Endometrial microvascular endothelial cells (primary cell): ENCODE measurements at regions not wholly inside any gene's neighbourhood (a gene's known extent, or its start where the extent isn't known, plus 50 kb on each side); places are given as distances from the start of the nearest gene placed in this dataset.

ENCODE experiments used
- in situ Hi-C: cut with HindIII; loops from 2 replicates; pipeline ENCODE4 v1.10.0; 2017; ENCODE audit warnings: low sequenced_read_pairs, low pct_unique_long_range_greater_than_20kb; ENCODE audit errors: inconsistent ontology term

DNA sequence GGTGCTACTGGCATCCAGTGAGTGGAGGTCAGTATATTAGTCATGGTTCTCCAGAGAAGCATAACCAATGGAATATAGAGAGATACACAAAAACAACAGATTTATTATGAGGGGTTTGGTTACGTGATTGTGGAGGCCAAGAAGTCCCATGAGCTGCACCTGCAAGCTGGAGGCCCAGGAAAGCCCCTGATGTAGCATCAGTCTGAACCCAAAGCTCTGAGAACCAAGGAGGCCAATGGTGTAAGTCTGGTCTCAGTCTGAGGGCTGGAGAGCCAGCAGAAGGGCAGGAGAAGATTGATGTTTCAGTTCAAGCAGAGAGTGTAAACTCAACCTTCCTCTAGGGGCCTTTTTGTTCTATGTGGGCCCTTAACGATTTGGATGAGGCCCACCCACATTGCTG, 144.1 kb downstream of the KLF13 start:
- in situ Hi-C loops = loop anchor here (10.0 kb wide), 1 partner anchor 256 kb away; no protein-coding TSS in a partner anchor

DNA sequence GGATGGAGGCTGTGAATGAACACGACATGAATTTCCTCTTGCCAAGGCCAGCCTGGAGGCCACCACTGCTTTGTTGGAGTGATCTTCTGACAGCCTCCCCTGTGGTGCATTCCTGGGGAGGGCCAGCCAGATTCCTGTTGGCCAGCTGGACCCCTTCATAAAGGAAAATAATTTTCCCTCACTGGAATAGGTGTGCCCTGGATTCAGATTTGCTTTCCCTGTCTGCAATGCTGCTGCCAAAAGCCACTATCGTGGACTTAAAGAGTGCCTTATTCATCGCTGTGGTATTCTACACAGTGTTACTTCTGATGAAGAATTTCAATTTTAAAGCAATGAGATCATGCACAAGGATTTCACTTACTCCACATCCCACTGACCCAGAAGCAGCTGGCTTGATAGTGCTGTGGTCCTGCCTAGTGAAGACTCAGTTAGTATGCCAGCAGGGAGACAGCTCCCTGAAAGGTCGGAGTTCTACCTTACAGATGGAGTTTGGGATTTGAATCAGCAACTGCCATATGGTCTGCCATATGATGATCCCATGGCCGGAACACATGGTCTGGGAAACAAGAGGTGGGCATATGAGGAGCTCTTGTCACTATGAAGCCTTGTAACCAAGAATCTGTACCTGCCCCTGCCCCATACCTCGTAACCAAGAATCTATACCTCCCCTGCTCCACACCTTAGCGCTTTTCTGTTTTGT, 145.2 kb downstream of the KLF13 start:
- in situ Hi-C loops = loop anchor here (10.0 kb wide), 1 partner anchor 257 kb away; no protein-coding TSS in a partner anchor

DNA sequence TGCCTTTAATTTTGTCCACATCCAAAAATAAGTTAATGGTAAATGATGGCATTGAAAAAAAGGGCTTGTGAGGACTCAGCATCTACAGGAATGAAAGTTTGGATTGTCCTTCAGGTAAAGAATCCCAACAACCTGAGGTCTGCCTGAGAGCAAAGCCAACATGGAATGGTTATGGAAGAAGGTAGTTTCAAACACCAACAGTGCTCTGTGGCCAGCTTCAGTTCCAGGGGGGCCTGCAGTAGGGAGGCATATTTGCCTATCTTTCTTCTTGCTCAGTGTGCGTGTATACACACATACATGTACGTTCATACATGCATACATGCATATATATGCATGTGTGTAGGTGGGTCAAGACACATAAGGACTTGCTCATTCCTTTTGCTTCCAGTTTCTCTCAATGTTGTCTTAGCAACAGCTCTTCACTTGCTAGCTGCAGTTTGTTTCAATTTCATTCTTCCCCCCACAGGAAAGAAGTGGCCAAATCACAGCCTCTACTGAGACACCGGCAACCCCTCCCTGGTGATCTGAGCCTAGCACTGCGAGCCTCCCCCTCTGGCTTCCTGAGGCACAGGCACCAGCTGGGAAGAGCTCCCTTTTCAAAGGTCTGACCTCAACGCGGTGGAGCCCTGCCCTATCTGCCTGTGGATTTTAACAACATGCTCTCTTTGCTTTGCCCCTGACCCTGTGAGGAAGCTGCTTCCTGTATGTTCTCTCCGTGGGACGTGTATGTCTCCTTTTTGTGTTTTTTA, 146.2 kb downstream of the KLF13 start:
- in situ Hi-C loops = loop anchor here (10.0 kb wide), 1 partner anchor 258 kb away; no protein-coding TSS in a partner anchor

DNA sequence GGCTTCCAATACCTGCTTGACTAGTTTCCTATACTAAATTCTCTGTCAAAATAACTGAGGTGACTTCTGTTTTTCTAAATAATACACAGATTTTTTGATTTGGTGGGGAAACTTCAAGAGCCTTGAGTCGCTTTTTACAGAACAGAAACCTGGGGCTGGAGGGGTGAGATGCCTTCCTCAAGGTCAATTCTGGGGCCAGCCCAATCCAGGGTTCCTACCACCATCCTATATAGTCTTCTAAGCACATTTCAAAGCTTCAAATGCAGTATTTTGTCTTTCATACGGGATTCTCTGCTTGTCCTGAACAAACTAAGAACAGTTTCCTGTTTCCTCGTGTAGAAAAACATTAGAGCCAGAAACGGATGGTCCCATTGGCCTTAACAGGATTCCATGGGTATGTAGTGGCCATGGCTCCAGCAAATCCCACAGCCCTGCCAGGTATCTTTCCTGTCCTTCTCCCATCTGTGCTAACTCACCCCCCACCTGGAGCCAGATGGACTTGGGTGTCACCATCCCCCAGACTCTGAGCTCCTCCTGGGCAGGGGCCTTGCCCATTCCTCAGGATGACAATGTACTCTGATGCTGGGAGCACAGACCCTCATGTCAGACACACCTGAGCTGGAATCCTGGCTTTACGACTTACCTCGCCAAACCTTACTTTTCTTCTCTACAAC, 146.9 kb downstream of the KLF13 start:
- in situ Hi-C loops = loop anchor here (10.0 kb wide), 1 partner anchor 259 kb away; no protein-coding TSS in a partner anchor

DNA sequence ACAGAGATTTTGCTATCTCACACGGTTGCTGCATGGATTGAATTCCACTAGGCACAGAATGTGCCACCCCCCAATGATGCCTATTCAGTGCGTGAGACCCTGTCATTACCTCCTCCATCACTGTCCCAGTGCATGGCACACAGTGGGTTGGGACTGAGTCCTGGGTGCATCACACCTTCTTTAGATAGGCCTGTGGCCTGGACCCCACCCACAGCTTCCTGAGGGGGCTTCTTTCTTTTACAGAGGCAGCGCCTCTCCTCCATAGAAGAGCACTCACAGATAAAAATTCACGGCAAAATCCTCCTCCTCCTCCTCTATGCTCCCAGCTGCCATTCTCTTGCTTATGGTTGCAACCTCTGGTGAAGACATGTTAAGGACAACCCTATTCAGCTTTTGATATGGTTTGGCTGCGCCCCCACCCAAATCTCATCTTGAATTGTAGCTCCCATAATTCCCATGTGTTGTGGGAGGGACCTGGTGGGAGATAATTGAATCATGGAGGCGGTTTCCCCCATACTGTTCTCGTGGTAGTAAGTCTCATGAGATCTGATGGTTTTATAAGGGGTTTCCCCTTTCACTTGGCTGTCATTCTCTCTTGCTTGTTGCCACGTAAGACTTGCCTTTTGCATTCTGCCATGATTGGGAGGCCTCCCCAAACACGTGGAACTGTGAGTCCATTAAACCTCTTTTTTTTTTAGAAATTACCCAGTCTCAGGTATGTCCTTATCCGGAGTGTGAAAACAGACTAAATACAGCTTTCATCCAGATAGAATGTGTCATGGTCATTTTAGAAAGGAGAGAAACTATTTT, 147.6 kb downstream of the KLF13 start:
- in situ Hi-C loops = loop anchor here (10.0 kb wide), 1 partner anchor 259 kb away; no protein-coding TSS in a partner anchor

DNA sequence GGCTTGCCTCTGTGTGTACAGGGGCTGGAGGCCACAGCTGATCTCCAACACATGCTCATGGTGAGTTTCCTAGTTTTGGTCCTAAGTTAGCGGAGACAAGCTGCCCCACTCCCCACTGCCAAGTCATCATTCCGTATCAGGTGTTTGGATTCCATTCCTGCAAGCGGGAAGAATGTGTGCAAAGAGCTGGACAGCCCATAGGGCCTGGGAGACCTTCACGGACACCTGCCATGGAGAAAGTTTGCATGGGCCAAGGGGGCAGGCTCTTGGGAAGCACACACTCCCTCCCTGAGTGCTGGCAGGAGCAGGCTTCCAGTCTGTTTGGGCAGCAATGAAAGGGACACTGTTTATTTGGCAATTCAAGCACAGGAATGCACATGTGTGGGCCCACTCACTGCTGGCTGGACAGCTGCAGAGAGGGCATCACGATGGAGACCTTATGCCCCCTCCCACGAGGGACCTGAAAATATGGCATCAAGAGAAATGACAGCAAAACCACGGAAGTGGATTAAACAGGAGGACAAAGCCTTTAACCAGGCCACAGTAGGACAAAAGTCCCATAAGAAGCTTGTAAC, 149.7 kb downstream of the KLF13 start:
- in situ Hi-C loops = loop anchor here (10.0 kb wide), 1 partner anchor 262 kb away; no protein-coding TSS in a partner anchor

DNA sequence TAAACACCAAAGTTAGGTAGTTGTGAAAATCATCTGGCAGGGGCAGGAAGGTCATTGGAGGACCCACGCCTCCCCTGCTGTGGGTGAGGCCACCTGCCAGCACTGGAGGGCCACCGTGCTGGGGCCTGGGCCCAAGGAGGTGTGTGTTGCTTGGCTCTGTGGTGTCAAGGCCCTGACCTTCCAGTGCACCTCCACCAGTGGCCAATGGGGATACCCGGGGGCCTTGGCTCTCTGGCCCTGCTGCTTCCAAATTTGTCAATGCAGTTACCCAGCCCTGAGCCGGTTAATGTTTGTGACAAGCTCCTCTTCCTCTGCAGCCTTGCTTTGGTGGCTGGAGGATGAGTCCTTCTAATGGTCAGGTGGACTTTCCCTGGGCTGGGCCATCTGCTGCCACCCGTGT, 150.2 kb downstream of the KLF13 start:
- in situ Hi-C loops = loop anchor here (10.0 kb wide), 1 partner anchor 262 kb away; no protein-coding TSS in a partner anchor

DNA sequence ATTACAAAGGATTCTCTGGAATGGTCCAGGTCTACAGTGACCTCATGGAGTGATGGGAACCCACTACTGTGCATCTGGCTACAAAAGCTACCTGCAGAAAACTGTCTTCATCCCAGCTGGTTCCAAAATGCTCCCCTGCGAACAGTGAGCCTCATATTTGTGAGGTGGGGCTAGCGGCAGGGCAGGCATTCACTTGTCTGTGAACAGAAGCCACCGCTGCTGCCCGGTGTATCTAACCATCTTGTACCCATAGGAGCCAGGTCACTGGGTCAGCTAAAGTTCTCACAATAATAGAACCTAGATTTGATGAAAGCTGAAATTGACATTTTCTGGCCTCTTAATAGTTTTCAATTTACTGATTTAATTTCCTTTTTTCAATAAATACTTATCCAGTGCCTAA, 150.7 kb downstream of the KLF13 start:
- in situ Hi-C loops = loop anchor here (10.0 kb wide), 1 partner anchor 262 kb away; no protein-coding TSS in a partner anchor

DNA sequence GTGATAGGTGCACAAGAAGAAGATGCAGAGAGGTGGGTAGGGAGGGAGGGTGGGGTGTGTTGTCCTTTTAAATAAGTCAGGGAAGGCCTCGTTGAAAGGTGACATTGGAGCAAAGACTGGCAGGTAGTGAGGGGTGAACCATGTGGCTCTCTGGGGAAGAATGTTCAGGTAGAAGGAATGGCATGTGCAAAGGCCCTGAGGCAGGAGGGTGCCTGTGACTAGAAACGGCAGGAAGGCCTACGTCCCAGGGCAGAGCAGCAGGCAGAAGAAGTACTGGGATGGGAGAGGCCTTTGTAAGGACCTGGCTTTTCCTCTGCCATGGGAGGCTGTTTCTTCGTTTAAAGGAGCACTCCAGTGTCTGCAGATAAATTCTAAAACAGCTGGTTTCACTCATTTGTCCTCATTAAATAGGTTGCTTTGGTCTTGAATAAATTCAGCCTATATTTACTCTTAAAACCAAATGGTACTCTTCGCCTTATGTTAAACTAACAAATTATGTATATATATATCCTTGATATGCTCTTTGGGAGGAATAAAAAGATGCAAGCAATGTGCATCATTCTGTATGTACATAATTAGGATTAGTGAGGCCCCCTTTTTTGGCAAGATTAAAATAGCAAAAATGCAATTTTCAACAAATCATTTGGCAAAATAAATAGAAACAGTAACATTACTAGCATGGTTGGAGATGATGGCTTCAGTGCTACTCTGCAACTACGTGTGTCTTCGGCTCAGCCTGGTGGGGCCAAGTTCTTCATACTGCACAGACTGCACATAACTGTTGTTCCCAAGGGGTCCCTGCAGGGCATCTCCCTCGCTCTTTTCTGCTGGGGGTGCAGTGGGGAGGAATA, 151.4 kb downstream of the KLF13 start:
- in situ Hi-C loops = loop anchor here (10.0 kb wide), 1 partner anchor 263 kb away; no protein-coding TSS in a partner anchor

DNA sequence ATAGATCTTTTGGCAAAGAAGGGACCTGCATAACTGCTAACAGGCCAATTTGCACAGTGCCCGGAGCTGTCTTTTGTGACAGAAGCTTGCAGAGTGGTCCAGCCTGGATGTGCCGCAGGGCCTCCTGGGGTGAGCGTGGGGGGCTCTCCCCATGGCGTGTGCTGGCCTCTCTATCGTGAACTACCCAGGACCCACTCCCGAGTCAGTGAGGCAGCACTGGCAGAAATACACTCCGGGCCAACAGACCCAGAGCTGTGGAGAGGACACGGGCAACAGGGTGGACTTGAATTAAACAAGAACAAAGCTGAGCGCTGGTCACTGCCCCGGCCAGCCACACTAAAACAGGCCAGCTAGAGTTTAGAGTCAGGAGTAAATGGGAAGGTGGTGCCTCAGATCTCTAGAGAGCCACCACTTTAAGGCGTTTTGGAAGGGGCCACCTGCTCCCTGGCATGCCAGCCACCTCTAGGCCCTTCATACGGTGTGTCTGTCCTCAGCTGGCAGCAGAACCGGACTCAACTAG, 152.1 kb downstream of the KLF13 start:
- in situ Hi-C loops = loop anchor here (10.0 kb wide), 1 partner anchor 264 kb away; no protein-coding TSS in a partner anchor

DNA sequence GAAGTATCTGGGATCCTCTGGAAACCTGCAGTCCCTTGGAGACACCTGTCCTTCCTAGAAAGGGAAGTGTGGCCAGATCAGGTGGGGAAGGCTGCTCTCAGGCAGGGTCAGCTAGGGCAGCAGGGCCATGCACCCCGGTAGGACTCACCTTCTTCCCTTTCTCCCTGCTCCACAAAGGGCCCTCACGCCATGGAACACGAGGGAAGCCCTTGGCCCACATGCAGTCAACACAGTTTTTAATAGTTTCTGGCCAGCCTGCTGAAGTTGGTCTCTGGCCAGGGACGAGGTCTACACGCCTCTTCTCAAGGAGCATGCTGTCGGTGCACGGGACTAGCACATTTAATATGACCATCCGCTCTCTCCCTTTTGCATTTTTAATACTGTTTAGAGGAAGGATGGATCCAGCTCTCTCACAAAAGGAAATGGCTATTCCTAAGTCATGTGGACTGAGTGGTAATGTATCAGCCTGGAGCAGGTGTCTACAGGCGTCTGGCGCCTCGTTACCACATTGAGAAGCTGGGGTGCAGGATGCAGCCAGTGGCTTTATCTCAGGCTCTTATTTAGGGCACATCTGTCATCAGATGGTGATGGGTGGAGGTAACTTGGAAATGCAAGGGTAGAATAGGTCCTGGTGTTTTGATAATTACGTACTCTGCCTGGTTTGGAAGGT, 153.9 kb downstream of the KLF13 start:
- in situ Hi-C loops = no loop called here

DNA sequence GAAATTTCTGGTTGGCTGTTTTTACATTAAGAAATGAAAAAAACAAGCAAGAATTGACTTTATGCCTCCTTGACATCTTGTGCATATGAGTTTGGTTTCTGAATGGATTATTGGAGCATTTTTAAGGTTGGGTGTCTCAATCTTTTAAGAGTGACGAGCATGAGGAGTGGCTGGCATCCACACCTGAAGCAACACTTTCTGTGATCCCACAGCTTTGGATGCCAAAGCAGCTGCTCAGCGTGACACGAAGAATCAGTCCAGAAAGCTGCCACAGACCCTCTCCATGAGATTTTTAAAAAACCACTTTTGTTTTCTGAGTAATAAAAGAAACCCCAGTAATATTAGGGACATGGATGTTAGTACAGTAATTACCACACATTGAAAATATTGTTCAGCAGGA, 154.5 kb downstream of the KLF13 start:
- in situ Hi-C loops = no loop called here

DNA sequence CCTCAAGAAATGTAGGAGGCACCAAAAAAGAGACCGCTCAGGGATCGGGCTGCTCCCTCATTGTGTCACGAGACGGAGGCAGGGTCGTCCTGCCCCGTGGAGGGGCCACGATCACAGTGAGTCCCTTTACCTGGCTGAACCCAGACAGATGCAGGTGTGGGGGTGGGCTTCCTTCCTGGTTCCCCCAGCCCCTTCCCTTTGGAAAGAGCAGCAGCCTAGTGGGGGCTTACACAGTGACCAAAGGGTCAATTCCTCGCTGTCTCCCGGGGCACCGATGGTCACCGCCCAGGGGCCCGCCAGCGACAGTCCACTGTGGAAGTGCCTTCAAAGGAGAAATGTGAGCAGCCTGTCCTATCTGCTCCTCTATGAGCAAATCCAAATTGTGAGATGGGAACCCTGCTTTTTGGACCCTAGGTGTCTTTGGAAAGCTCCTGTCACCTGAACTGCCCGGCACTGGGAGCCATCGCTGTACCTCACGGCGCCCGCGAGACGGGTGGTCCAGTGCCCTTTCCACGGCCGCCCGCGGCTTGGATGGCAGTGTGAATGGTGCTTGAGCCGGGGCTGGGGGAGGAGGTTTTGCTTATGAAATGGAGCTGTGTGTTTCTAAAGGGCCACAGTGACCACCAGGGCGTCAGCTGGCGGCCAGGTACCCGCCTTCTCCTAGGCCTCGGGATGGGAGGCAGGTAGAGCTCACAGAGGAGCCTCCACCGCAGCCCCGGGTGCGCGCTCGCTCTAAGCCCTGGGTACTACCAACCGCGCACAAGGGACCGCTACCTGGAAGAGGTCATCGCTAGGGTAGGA, 155.7 kb downstream of the KLF13 start:
- in situ Hi-C loops = no loop called here

DNA sequence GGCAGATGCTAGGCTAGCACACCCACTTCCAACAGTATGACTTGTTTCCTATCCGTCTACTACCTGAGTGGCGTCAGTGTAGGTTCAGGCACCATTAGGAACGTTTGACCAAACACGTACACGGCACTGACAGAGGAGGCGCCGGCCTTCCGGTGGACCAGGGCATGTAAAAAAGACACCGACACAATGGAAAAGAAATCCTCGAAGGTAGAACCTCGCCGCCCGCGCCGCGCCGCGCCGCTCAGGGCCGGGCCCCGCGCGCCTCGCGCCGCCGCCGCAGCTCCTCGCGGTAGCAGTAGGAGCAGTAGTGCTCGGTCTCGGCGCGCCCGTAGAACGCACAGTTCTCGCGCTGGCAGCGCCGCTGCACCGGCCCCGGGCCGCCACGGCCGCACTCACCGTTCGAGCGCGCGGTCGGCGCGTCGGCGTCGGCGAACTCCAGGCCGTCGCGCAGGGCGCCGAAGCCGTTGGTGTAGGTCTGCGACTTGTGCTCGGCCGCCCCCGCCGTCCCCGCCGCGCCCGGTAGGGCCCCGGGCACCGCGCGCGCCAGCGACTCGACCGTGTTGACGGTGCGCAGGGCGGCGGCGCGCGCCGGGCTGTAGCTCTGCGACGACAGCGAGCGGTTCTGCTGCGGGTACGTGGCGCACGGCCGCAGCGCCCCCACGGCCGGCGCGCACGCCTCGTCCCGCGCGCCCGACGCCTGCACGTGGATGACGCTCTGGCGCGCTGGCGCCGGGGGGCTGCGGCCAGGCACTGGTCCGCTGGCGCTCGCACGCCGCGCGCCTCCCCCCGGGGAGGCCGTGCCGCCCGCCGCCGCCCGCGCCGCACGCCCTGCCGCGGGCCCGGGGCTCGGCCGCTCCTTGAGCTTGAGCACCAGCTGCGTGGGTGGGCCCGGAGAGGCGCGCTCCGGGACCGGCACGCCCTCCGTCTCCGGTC, 156.7 kb downstream of the KLF13 start:
- in situ Hi-C loops = no loop called here
